Esophagus squamous epithelium (tissue), 5 donors: ENCODE measurements at regions not wholly inside any gene's neighbourhood (a gene's known extent, or its start where the extent isn't known, plus 50 kb on each side); places are given as distances from the start of the nearest gene placed in this dataset.

ENCODE experiments used
- DNase-seq: peaks from one replicate; lab custom pipeline; 2025; lab: John Stamatoyannopoulos, UW
- H3K27ac ChIP-seq, 4 donors: fragments of 200-600 bp; sonication (generic); one replicate each; pipeline ENCODE4 v1.5.1; 2016 to 2019; ENCODE audit warnings: mild to moderate bottlenecking in 1 of 4
- H3K27me3 ChIP-seq, 4 donors: fragments of 200-600 bp; sonication (generic); 1 replicate in 3 of 4; 2 replicates in 1 of 4; pipeline versions ENCODE4 v1.5.1 to v1.6.0; 2017 to 2021; ENCODE audit warnings: antibody characterized with exemption in 1 of 4
- H3K36me3 ChIP-seq, 3 donors: fragments of 200-600 bp; sonication (generic); one replicate each; pipeline ENCODE4 v1.5.1; 2016 to 2019
- H3K4me1 ChIP-seq, 3 donors: fragments of 200-600 bp; sonication (generic); one replicate each; pipeline ENCODE4 v1.5.1; 2017 to 2019
- H3K4me3 ChIP-seq, 4 donors: fragments of 200-600 bp; sonication (generic); 1 replicate in 3 of 4; 2 replicates in 1 of 4; pipeline ENCODE4 v1.5.1; 2016 to 2019; ENCODE audit warnings: mild to moderate bottlenecking in 2 of 4, moderate library complexity in 1 of 4
- H3K9me3 ChIP-seq, 3 donors: fragments of 200-600 bp; sonication (generic); one replicate each; pipeline ENCODE4 v1.5.1; 2016 to 2019
- CTCF ChIP-seq, 6 experiments: fragments of 450-650 bp in 4 of 6; fragments of 200-600 bp in 2 of 6; sonication (generic) in 2 of 6; IDR thresholded peaks; one replicate each; pipeline ENCODE4 v1.5.1; 2016 to 2019; ENCODE audit warnings: antibody characterized with exemption in 6 of 6, mild to moderate bottlenecking in 4 of 6, moderate library complexity in 4 of 6
- POLR2A ChIP-seq, 4 donors: fragments of 450-650 bp; IDR thresholded peaks; one replicate each; pipeline ENCODE4 v1.6.1; 2017; ENCODE audit warnings: antibody characterized with exemption in 4 of 4, mild to moderate bottlenecking in 4 of 4, moderate library complexity in 3 of 4
- WGBS, 2 donors: methylation state at CpG; one replicate each; pipeline ENCODE4 v1.1.5; 2018; 5-methylcytosine and 5-hydroxymethylcytosine counted together
- intact Hi-C: fragments of 100-400 bp; cut with DNase I; formaldehyde crosslinking; loops from one replicate; pipeline ENCODE4 v1.15.0; 2022
- donor health status: DM: yes; HTN: yes; CAD: no.

DNA sequence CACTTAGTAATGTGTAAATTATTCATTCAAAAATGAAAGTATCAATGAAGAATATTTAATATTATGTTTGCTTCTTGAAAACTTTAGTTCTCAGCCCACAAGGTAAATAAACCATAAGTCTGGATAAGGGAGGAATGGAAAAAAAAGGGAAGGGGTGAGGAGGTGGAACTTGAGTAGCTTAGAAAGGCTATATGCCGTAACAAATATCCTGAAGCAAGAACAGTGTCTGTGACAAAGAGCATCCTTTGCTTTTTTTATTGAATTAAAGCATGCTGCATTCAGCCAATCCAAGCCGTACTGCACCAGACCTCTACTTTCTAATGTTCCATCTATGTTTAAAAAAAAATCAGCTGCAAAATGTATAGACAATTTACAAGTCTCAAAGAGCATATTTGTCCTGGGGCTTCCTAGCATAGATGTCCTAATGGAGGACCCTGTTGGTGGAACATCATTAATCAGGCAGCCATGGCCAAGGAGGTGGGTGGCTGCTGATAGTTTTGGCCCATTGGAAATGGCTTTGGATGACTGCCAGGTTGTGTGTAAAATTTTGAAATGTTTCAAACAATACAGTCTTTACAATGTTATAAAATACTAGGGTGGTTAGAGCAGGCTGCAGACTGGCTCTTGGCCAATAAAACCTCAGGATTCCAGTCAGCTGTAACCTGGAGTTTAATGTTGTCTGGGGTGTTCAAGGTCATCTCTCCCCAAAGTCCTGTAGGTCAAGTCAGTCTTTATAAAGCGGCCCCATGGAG lies 895.8 kb upstream of the SOX9 start:
- no peaks in the 10 kb centered on the region for H3K4me1 ChIP-seq
- TF ChIP-seq POLR2A (IDR thresholded peaks at IDR 0.05) (no peak), CTCF (IDR thresholded peaks at IDR 0.05) (no peak)
- H3K36me3 ChIP-seq: no peaks in the 10 kb centered on the region
- H3K4me3 ChIP-seq: no peak overlapping the region
- H3K27ac ChIP-seq: no peak overlapping the region
- H3K27me3 ChIP-seq: no peaks in the 10 kb centered on the region
- intact Hi-C loops: no loop called here
- no peaks in the 10 kb centered on the region for H3K9me3 ChIP-seq
- WGBS, 2 donors: 55 to 69% methylated on average over 3 of the region's 3 CpGs
- no peak for DNase-seq

GRCh38 chr17:71227841-71228240 lies 893.0 kb upstream of the SOX9 start:
- intact Hi-C loops: no loop called here
- 70 to 72% methylated on average over 2 of the region's 2 CpGs for WGBS, 2 donors
- Histone ChIP-seq H3K27ac (no peak overlapping the region), H3K4me1 (no peaks in the 10 kb centered on the region), H3K36me3 (no peaks in the 10 kb centered on the region), H3K4me3 (no peak overlapping the region), H3K9me3 (no peaks in the 10 kb centered on the region), H3K27me3 (no peaks in the 10 kb centered on the region)
- no peak for DNase-seq
- TF ChIP-seq POLR2A (IDR thresholded peaks at IDR 0.05) (no peak), CTCF (IDR thresholded peaks at IDR 0.05) (no peak)

DNA sequence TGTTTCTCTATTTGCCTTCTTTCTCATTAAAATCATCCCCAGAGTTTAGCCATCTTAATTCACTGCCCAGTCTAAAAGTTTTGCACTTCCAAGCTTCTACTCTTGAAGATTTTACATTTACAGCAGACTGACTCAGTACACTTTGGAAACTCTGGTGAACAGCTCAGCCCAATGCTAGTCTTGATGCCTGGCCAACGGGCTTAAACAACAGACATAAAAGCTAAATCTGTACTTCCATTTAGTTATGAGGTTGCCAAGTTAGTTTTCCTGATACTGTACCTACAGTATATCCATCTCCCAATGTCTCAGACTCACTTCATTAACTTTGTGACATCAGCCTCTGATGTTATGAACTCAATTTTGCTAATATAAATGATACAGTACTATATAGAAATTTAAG lies 891.8 kb upstream of the SOX9 start:
- TF ChIP-seq POLR2A (IDR thresholded peaks at IDR 0.05): no peak
- TF ChIP-seq CTCF (IDR thresholded peaks at IDR 0.05): no peak
- no peaks in the 10 kb centered on the region for H3K4me1 ChIP-seq
- intact Hi-C loops: no loop called here
- H3K27me3 ChIP-seq: no peaks in the 10 kb centered on the region
- 24 to 53% methylated on average over 1 of the region's 1 CpG for WGBS, 2 donors
- H3K36me3 ChIP-seq: no peaks in the 10 kb centered on the region
- H3K4me3 ChIP-seq: no peak overlapping the region
- H3K27ac ChIP-seq: no peak overlapping the region
- DNase-seq: no peak
- H3K9me3 ChIP-seq: no peaks in the 10 kb centered on the region

GRCh38 chr17:71232801-71233559 lies 887.8 kb upstream of the SOX9 start:
- TF ChIP-seq CTCF (IDR thresholded peaks at IDR 0.05) (no peak), POLR2A (IDR thresholded peaks at IDR 0.05) (no peak)
- 85 to 90% methylated on average over 9 of the region's 9 CpGs for WGBS, 2 donors
- intact Hi-C loops: no loop called here
- H3K36me3 ChIP-seq: no peaks in the 10 kb centered on the region
- DNase-seq: no peak
- H3K9me3 ChIP-seq: no peaks in the 10 kb centered on the region
- H3K27me3 ChIP-seq: no peaks in the 10 kb centered on the region
- no peaks in the 10 kb centered on the region for H3K4me1 ChIP-seq
- H3K4me3 ChIP-seq: no peak overlapping the region
- H3K27ac ChIP-seq: no peak overlapping the region

DNA sequence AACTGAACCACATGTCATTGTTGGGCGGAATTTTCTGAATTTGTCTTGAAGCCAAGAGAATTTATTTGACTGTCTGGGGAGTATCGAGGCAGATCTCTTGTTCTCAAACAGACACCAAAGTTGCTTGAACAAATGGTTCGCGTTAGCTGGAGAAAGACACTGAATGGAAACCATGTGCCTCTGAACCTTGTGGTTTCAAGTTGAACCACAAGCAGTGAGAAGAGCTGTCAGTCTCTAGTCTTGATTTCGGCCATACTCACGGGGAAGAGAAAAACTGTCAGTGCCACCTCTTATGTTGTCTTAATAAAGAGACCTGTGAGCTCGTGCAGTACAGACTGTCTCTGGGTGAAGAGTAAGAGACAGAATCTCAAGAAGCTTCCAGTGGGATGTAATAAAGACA lies 886.5 kb upstream of the SOX9 start:
- no peaks in the 10 kb centered on the region for H3K4me1 ChIP-seq
- intact Hi-C loops: no loop called here
- WGBS, 2 donors: 73 to 94% methylated on average over 5 to 7 of the region's 7 CpGs
- H3K36me3 ChIP-seq: no peaks in the 10 kb centered on the region
- H3K4me3 ChIP-seq: no peak overlapping the region
- no peak for TF ChIP-seq POLR2A (IDR thresholded peaks at IDR 0.05)
- no peak for TF ChIP-seq CTCF (IDR thresholded peaks at IDR 0.05)
- H3K9me3 ChIP-seq: no peaks in the 10 kb centered on the region
- no peak overlapping the region for H3K27ac ChIP-seq
- no peaks in the 10 kb centered on the region for H3K27me3 ChIP-seq
- DNase-seq: no peak
